HEK293 (cell line): ENCODE measurements at regions not wholly inside any gene's neighbourhood (a gene's known extent, or its start where the extent isn't known, plus 50 kb on each side); places are given as distances from the start of the nearest gene placed in this dataset.

ENCODE experiments used
- TF ChIP-seq, protein P1 (sequence below): fragments of 450-650 bp; formaldehyde crosslinking; conservative IDR thresholded peaks from 2 replicates; pipeline ENCODE4 v1.5.1; 2016; ENCODE audit warnings: low read depth, missing biosample characterization, missing genetic modification characterization
- TF ChIP-seq, protein P2 (sequence below): fragments of 450-650 bp; formaldehyde crosslinking; IDR thresholded peaks from 2 replicates; pipeline ENCODE4 v1.5.1; 2016; ENCODE audit warnings: missing biosample characterization, missing genetic modification characterization

DNA sequence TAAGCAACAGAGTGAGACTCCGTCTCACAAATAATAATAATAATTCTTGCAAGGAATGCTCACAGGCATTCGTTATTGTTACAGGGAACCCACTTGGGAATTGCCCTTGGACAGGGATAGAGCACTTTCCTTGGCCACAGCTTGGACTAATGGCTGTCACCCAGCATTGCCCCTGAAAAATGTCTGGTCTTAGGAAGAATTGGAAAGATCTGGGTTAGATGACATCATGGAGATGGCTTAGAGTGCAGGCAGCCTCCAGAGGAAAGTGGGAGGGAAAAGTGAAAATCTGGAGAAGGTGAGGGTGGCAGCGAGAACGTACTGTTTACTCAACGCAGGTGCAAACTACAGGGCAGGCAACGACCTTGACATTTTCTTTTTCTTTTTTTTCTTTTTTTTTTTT, 59.3 kb upstream of the MRTFB start:
- TF ChIP-seq, protein P1, sequence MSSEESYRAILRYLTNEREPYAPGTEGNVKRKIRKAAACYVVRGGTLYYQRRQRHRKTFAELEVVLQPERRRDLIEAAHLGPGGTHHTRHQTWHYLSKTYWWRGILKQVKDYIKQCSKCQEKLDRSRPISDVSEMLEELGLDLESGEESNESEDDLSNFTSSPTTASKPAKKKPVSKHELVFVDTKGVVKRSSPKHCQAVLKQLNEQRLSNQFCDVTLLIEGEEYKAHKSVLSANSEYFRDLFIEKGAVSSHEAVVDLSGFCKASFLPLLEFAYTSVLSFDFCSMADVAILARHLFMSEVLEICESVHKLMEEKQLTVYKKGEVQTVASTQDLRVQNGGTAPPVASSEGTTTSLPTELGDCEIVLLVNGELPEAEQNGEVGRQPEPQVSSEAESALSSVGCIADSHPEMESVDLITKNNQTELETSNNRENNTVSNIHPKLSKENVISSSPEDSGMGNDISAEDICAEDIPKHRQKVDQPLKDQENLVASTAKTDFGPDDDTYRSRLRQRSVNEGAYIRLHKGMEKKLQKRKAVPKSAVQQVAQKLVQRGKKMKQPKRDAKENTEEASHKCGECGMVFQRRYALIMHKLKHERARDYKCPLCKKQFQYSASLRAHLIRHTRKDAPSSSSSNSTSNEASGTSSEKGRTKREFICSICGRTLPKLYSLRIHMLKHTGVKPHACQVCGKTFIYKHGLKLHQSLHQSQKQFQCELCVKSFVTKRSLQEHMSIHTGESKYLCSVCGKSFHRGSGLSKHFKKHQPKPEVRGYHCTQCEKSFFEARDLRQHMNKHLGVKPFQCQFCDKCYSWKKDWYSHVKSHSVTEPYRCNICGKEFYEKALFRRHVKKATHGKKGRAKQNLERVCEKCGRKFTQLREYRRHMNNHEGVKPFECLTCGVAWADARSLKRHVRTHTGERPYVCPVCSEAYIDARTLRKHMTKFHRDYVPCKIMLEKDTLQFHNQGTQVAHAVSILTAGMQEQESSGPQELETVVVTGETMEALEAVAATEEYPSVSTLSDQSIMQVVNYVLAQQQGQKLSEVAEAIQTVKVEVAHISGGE (tag by site-specific recombination): no peak
- TF ChIP-seq, protein P2, sequence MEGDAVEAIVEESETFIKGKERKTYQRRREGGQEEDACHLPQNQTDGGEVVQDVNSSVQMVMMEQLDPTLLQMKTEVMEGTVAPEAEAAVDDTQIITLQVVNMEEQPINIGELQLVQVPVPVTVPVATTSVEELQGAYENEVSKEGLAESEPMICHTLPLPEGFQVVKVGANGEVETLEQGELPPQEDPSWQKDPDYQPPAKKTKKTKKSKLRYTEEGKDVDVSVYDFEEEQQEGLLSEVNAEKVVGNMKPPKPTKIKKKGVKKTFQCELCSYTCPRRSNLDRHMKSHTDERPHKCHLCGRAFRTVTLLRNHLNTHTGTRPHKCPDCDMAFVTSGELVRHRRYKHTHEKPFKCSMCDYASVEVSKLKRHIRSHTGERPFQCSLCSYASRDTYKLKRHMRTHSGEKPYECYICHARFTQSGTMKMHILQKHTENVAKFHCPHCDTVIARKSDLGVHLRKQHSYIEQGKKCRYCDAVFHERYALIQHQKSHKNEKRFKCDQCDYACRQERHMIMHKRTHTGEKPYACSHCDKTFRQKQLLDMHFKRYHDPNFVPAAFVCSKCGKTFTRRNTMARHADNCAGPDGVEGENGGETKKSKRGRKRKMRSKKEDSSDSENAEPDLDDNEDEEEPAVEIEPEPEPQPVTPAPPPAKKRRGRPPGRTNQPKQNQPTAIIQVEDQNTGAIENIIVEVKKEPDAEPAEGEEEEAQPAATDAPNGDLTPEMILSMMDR (tag by site-specific recombination): no peak
